ENCODE measurements at regions not wholly inside any gene's neighbourhood (a gene's known extent, or its start where the extent isn't known, plus 50 kb on each side); places are given as distances from the start of the nearest gene placed in this dataset.

DNA sequence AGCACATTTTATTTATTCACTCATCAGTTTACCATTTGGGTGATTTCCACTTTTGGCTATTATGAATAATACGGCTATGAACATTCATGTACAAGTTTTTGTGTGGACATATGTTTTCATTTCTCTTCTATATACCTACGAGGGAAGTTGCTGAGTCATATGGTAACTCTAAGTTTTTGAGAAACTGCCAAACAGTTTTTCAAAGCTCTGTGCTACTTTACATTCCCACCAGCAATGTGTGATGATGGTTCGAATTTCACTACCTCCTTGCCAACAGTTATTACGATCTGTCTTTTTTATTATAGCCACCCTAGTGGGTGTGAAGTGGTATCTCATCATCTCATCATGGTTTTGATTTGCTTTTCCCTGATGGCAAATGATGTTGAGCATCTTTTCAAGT lies 63.7 kb upstream of the MRTFB start:
- TF ChIP-seq CTCF (IDR thresholded peaks at IDR 0.05): no peak
- no peak for TF ChIP-seq POLR2A (IDR thresholded peaks at IDR 0.05)
